Loucy (cell line): ENCODE measurements at regions not wholly inside any gene's neighbourhood (a gene's known extent, or its start where the extent isn't known, plus 50 kb on each side); places are given as distances from the start of the nearest gene placed in this dataset.

Experiments used
- EZH2phosphoT487 ChIP-seq: fragments of 200-600 bp; IDR thresholded peaks from 2 replicates; pipeline ENCODE4 v1.6.1; 2018; ENCODE audit warnings: antibody characterized with exemption, mild to moderate bottlenecking, moderate library complexity, borderline replicate concordance
- TF ChIP-seq, protein P1 (sequence below): fragments of 200-600 bp; sonication (generic); conservative IDR thresholded peaks from 2 replicates; pipeline ENCODE4 v1.5.1; 2014; ENCODE audit warnings: mild to moderate bottlenecking, antibody characterized with exemption, low read length

DNA sequence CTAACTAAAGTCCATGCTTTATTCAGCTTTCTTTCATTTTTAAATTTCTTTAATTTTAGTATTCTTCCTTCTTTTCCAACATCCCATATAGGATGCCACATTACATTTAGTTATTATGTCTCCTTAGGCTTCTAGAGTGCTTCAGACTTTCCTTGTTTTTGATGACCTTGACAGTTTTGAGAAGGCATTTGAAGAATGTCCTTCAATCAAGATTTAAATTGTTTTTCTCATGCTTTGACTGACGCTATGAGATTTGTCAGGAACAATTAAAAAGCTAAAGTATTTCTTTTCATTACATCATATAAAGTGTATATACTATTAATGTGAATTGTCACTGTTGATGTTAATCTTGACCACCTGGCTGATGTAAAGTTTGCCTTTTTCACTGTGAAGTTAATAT, 173.7 kb upstream of the LYPLAL1 start:
- TF ChIP-seq EZH2phosphoT487, result no peak
- TF ChIP-seq, protein P1, sequence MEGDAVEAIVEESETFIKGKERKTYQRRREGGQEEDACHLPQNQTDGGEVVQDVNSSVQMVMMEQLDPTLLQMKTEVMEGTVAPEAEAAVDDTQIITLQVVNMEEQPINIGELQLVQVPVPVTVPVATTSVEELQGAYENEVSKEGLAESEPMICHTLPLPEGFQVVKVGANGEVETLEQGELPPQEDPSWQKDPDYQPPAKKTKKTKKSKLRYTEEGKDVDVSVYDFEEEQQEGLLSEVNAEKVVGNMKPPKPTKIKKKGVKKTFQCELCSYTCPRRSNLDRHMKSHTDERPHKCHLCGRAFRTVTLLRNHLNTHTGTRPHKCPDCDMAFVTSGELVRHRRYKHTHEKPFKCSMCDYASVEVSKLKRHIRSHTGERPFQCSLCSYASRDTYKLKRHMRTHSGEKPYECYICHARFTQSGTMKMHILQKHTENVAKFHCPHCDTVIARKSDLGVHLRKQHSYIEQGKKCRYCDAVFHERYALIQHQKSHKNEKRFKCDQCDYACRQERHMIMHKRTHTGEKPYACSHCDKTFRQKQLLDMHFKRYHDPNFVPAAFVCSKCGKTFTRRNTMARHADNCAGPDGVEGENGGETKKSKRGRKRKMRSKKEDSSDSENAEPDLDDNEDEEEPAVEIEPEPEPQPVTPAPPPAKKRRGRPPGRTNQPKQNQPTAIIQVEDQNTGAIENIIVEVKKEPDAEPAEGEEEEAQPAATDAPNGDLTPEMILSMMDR, result no peak
